ENCODE measurements at regions not wholly inside any gene's neighbourhood (a gene's known extent, or its start where the extent isn't known, plus 50 kb on each side); places are given as distances from the start of the nearest gene placed in this dataset.

DNA sequence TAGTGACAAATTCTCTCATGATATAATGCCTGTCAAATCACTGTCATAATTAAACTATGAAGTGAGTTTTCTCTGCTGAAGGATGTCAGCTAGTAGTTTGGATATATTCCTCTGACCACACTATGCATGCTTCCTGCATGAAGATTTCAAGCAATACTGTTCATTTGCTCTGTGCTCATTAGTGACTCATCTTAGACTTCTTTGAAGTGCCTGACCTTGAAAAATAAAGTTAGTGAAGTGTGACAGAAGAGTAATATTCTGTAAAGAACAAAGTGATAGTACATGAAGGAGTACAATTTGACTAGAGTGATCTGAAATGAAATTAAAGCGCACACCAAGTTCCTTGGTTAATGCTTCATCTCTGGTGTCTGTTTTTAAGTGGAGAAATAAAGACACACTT, 629.5 kb upstream of the ANO3 start:
- TF ChIP-seq, protein P1, sequence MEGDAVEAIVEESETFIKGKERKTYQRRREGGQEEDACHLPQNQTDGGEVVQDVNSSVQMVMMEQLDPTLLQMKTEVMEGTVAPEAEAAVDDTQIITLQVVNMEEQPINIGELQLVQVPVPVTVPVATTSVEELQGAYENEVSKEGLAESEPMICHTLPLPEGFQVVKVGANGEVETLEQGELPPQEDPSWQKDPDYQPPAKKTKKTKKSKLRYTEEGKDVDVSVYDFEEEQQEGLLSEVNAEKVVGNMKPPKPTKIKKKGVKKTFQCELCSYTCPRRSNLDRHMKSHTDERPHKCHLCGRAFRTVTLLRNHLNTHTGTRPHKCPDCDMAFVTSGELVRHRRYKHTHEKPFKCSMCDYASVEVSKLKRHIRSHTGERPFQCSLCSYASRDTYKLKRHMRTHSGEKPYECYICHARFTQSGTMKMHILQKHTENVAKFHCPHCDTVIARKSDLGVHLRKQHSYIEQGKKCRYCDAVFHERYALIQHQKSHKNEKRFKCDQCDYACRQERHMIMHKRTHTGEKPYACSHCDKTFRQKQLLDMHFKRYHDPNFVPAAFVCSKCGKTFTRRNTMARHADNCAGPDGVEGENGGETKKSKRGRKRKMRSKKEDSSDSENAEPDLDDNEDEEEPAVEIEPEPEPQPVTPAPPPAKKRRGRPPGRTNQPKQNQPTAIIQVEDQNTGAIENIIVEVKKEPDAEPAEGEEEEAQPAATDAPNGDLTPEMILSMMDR (conservative IDR thresholded peaks at IDR 0.05 in 1 of 2, IDR thresholded peaks at IDR 0.05 in 1 of 2; ENCODE audit: low read depth in 1 of 2, low read length in 2 of 2) = no peak
- TF ChIP-seq EZH2 (IDR thresholded peaks at IDR 0.05; ENCODE audit: low read length, missing control alignments) = no peak

Data from fibroblast of lung (primary cell).